Endothelial cell of umbilical vein (primary cell): ENCODE measurements at regions not wholly inside any gene's neighbourhood (a gene's known extent, or its start where the extent isn't known, plus 50 kb on each side); places are given as distances from the start of the nearest gene placed in this dataset.

Source experiments
- BruUV-seq: library from RNA; stranded (reverse); fragments of 400-500 nt; replicated peaks from 2 replicates; lab custom pipeline; 2021; lab: Mats Ljungman, UMichigan
- CTCF ChIA-PET: fragments of 300-600, 350-600 bp; sonication (Branson Sonifier 250); formaldehyde crosslinking; loops from one replicate; lab custom pipeline; 2021; ENCODE audit warnings: antibody characterized with exemption, inconsistent platforms; lab: Charles Lee
- POLR2A ChIA-PET: fragments of 300-600, 350-600 bp; sonication (Branson Sonifier 250); formaldehyde crosslinking; loops from one replicate; lab custom pipeline; 2021; ENCODE audit warnings: antibody characterized with exemption, inconsistent platforms; lab: Charles Lee
- DNase-seq: peaks from one replicate; pipeline ENCODE4 v3.0.0-alpha.2; 2011; ENCODE audit warnings: low read depth, low spot score
- FAIRE-seq: peaks from 2 replicates; lab custom pipeline; 2011; peaks lifted over from hg19 to GRCh38; lab: Jason Lieb, UNC
- H2AFZ ChIP-seq: 2 replicates; pipeline ENCODE4 v1.6.0; 2012; ENCODE audit warnings: low read depth, low read length, control low read depth, inconsistent platforms
- H3K27ac ChIP-seq: 2 replicates; pipeline ENCODE4 v1.5.1; 2011; ENCODE audit warnings: low read depth, mild to moderate bottlenecking, control low read depth, low read length, moderate library complexity; ENCODE audit not compliant: insufficient read depth
- H3K27me3 ChIP-seq, 2 experiments: 2 replicates each; pipeline versions ENCODE4 v1.6.0 to v1.6.1; 2011; ENCODE audit warnings: low read length in 2 of 2, mixed read lengths in 1 of 2; ENCODE audit not compliant: control insufficient read depth in 2 of 2, insufficient read depth in 2 of 2
- H3K36me3 ChIP-seq, 2 experiments: 2 replicates in 1 of 2; 3 replicates in 1 of 2; pipeline ENCODE4 v1.5.1; 2011; ENCODE audit warnings: low read length in 2 of 2, mild to moderate bottlenecking in 1 of 2, moderate library complexity in 1 of 2; ENCODE audit not compliant: control insufficient read depth in 2 of 2, insufficient read depth in 2 of 2; ENCODE audit errors: extremely low read depth in 1 of 2
- H3K4me1 ChIP-seq: 3 replicates; pipeline ENCODE4 v1.5.1; 2011; ENCODE audit warnings: mild to moderate bottlenecking, low read length; ENCODE audit not compliant: control insufficient read depth, insufficient read depth; ENCODE audit errors: extremely low read depth
- H3K4me2 ChIP-seq: 2 replicates; pipeline ENCODE4 v1.6.1; 2011; ENCODE audit warnings: low read length, control low read depth, mixed read lengths; ENCODE audit not compliant: insufficient read depth
- H3K4me3 ChIP-seq, 3 experiments: fragments of 200-600 bp in 1 of 3; sonication (generic), shearing (Covaris generic) in 1 of 3; replicated peaks in 1 of 3; 2 replicates each; pipeline ENCODE4 v1.5.1; 2011 to 2016; ENCODE audit warnings: control low read depth in 3 of 3, low read length in 3 of 3, mild to moderate bottlenecking in 2 of 3, inconsistent platforms in 1 of 3, low read depth in 1 of 3, moderate library complexity in 1 of 3; ENCODE audit not compliant: insufficient read depth in 1 of 3
- H3K79me2 ChIP-seq: 2 replicates; pipeline ENCODE4 v1.6.0; 2012; ENCODE audit warnings: low read length, inconsistent platforms; ENCODE audit not compliant: control insufficient read depth, insufficient read depth
- H3K9ac ChIP-seq: replicated peaks from 2 replicates; pipeline ENCODE3; 2011; ENCODE audit warnings: low read length, control low read depth; ENCODE audit not compliant: insufficient read depth; ENCODE audit errors: extremely low read depth
- H3K9me1 ChIP-seq: replicated peaks from 3 replicates; pipeline ENCODE4 v1.6.0; 2011; ENCODE audit warnings: mild to moderate bottlenecking, low read length; ENCODE audit not compliant: control insufficient read depth, insufficient read depth; ENCODE audit errors: extremely low read depth
- H3K9me3 ChIP-seq: replicated peaks from 2 replicates; pipeline ENCODE4 v1.5.1; 2012; ENCODE audit warnings: low read length, inconsistent platforms; ENCODE audit not compliant: control insufficient read depth, insufficient read depth
- H4K20me1 ChIP-seq: replicated peaks from 2 replicates; pipeline ENCODE3; 2011; ENCODE audit warnings: mild to moderate bottlenecking, low read length; ENCODE audit not compliant: control insufficient read depth, insufficient read depth; ENCODE audit errors: extremely low read depth
- EZH2 ChIP-seq: IDR thresholded peaks from 2 replicates; pipeline ENCODE4 v1.6.1; 2012; ENCODE audit warnings: borderline replicate concordance, low read depth, mild to moderate bottlenecking, moderate library complexity, low read length, inconsistent platforms; ENCODE audit not compliant: severe bottlenecking
- FOS ChIP-seq: IDR thresholded peaks from 2 replicates; pipeline ENCODE4 v1.6.1; 2011; ENCODE audit warnings: mild to moderate bottlenecking, low read length, moderate library complexity, borderline replicate concordance; ENCODE audit not compliant: insufficient read depth
- GATA2 ChIP-seq: IDR thresholded peaks from 2 replicates; pipeline ENCODE4 v1.7.0; 2011; ENCODE audit warnings: low read depth, mild to moderate bottlenecking, moderate library complexity, mixed read lengths, low read length; ENCODE audit not compliant: insufficient read length, insufficient read depth
- JUN ChIP-seq: IDR thresholded peaks from 2 replicates; pipeline ENCODE4 v1.6.1; 2011; ENCODE audit warnings: borderline replicate concordance, low read depth; ENCODE audit not compliant: insufficient read length, insufficient read depth
- MYC ChIP-seq: IDR thresholded peaks from one replicate; pipeline ENCODE4 v1.6.1; 2011; ENCODE audit warnings: mild to moderate bottlenecking, low read depth, low read length
- POLR2A ChIP-seq: IDR thresholded peaks from 2 replicates; pipeline ENCODE4 v1.6.1; 2012; ENCODE audit warnings: low read depth, mild to moderate bottlenecking, control low read depth, low read length
- POLR2AphosphoS5 ChIP-seq: IDR thresholded peaks from 2 replicates; pipeline ENCODE4 v1.6.1; 2012; ENCODE audit warnings: low read depth, mild to moderate bottlenecking, control low read depth, low read length, moderate library complexity; ENCODE audit not compliant: insufficient read depth
- dilution Hi-C: fragments of 300-500 bp; cut with MboI; formaldehyde crosslinking; loops from one replicate; pipeline ENCODE4 v1.15.0; 2019; ENCODE audit warnings: low sequenced_read_pairs; ENCODE audit not compliant: extremely low pct_ligation_motif_present
- intact Hi-C: fragments of 100-400 bp; cut with micrococcal nuclease; formaldehyde crosslinking; loops from one replicate; pipeline ENCODE4 v1.10.0; 2022
- TF ChIP-seq, protein P1 (sequence below), 2 donors: IDR thresholded peaks; 1 replicate in 1 of 2; 2 replicates in 1 of 2; pipeline ENCODE4 v1.5.1; 2011; ENCODE audit warnings: low read length in 2 of 2, mild to moderate bottlenecking in 2 of 2, moderate library complexity in 2 of 2, control low read depth in 1 of 2, inconsistent platforms in 1 of 2, low read depth in 1 of 2; ENCODE audit not compliant: insufficient read depth in 1 of 2; ENCODE audit errors: extremely low read depth in 1 of 2
- TF ChIP-seq, protein P2 (sequence below): IDR thresholded peaks from 2 replicates; pipeline ENCODE4 v1.6.1; 2011; ENCODE audit not compliant: insufficient read depth, insufficient read length

DNA sequence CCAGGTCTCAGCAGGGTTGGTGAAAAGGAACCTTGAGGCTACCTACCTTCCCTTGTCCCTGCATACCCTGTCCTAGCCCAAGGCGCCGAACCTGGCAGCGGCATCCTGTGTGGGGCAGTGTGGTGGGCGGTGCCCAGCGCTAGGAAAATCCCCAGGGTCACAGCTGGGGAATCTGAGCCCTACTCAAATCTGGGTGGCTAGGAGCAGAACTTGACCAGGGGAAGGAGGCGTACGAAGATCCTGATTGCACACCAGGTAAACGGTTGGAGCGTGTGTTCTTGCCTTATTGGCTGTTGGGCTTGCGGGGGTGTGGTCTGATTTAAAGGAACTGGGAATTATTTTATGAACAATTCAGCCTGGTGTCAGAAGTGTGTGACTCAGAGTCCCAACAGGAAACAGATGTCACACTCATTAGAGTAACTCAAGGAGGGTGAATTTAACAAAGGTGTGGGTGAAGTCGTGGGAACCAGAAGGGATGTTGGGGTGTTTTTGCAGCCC lies 118.6 kb downstream of the LRIG2 start:
- no peaks in the 10 kb centered on the region for H3K4me1 ChIP-seq
- no peaks in the 10 kb centered on the region for H3K9me1 ChIP-seq
- intact Hi-C loops: no loop called here
- no peaks in the 10 kb centered on the region for H3K79me2 ChIP-seq
- no peaks in the 10 kb centered on the region for H3K36me3 ChIP-seq
- H3K9me3 ChIP-seq: no peaks in the 10 kb centered on the region
- TF ChIP-seq FOS: no peak
- no peak for TF ChIP-seq POLR2A
- no peak for TF ChIP-seq GATA2
- TF ChIP-seq POLR2AphosphoS5: no peak
- no peak for TF ChIP-seq MYC
- TF ChIP-seq, protein P1, sequence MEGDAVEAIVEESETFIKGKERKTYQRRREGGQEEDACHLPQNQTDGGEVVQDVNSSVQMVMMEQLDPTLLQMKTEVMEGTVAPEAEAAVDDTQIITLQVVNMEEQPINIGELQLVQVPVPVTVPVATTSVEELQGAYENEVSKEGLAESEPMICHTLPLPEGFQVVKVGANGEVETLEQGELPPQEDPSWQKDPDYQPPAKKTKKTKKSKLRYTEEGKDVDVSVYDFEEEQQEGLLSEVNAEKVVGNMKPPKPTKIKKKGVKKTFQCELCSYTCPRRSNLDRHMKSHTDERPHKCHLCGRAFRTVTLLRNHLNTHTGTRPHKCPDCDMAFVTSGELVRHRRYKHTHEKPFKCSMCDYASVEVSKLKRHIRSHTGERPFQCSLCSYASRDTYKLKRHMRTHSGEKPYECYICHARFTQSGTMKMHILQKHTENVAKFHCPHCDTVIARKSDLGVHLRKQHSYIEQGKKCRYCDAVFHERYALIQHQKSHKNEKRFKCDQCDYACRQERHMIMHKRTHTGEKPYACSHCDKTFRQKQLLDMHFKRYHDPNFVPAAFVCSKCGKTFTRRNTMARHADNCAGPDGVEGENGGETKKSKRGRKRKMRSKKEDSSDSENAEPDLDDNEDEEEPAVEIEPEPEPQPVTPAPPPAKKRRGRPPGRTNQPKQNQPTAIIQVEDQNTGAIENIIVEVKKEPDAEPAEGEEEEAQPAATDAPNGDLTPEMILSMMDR (IDR thresholded peaks at IDR 0.05; ENCODE audit: extremely low read depth in 1 of 2, insufficient read depth in 1 of 2, low read depth in 1 of 2, low read length in 2 of 2): no peak
- TF ChIP-seq, protein P2, sequence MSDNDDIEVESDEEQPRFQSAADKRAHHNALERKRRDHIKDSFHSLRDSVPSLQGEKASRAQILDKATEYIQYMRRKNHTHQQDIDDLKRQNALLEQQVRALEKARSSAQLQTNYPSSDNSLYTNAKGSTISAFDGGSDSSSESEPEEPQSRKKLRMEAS: no peak
- no peak for TF ChIP-seq JUN
- TF ChIP-seq EZH2: no peak
- no TSS peak for BruUV-seq
- ChIA-PET POLR2A (no interaction called here), CTCF (no interaction called here)
- no peak overlapping the region for H3K9ac ChIP-seq
- H3K27ac ChIP-seq: no peak overlapping the region
- H4K20me1 ChIP-seq: no peaks in the 10 kb centered on the region
- FAIRE-seq (no peak), DNase-seq (peak; percentile 3)
- H3K4me3 ChIP-seq: no peak overlapping the region
- no peak overlapping the region for H3K4me2 ChIP-seq
- dilution Hi-C loops: no loop called here
- H2AFZ ChIP-seq: no peak overlapping the region
- H3K27me3 ChIP-seq: peaks cover 4 to 5% of the 10 kb centered on the region in 2 experiments
